SK-N-SH treated with all-trans-retinoic acid at 6 μM for 48 hours (cell line): ENCODE measurements at regions not wholly inside any gene's neighbourhood (a gene's known extent, or its start where the extent isn't known, plus 50 kb on each side); places are given as distances from the start of the nearest gene placed in this dataset.

Source experiments
- ATAC-seq: fragments of 200-7000 bp; cut with Tn5 transposase; 3 replicates; pipeline ENCODE4 v1.9.1; 2020; ENCODE audit warnings: mild to moderate bottlenecking, moderate library complexity
- ARNTL ChIP-seq: fragments of 450-650 bp; formaldehyde crosslinking; IDR thresholded peaks from 2 replicates; pipeline ENCODE4 v1.5.0; 2020; ENCODE audit warnings: low read depth, mild to moderate bottlenecking, moderate library complexity, borderline replicate concordance
- CSDC2 ChIP-seq: fragments of 250-450 bp; sonication (Bioruptor Pico); IDR thresholded peaks from 2 replicates; pipeline ENCODE4 v1.5.0; 2020; ENCODE audit warnings: mild to moderate bottlenecking, moderate library complexity
- ESRRG ChIP-seq: fragments of 250-450 bp; sonication (Bioruptor Pico); IDR thresholded peaks from 2 replicates; pipeline ENCODE4 v1.6.1; 2021; ENCODE audit warnings: mild to moderate bottlenecking
- OSR1 ChIP-seq: fragments of 250-450 bp; sonication (Bioruptor Pico); IDR thresholded peaks from 2 replicates; pipeline ENCODE4 v1.8.0; 2022; ENCODE audit warnings: moderate library complexity, mild to moderate bottlenecking, inconsistent platforms
- PATZ1 ChIP-seq: fragments of 250-450 bp; sonication (Bioruptor Pico); IDR thresholded peaks from 2 replicates; pipeline ENCODE4 v1.8.0; 2020; ENCODE audit warnings: mild to moderate bottlenecking, moderate library complexity, borderline replicate concordance
- POU6F1 ChIP-seq: fragments of 250-450 bp; sonication (Bioruptor Pico); IDR thresholded peaks from 2 replicates; pipeline ENCODE4 v1.8.0; 2021; ENCODE audit warnings: low read depth, mild to moderate bottlenecking, moderate library complexity, borderline replicate concordance
- PPARA ChIP-seq: fragments of 250-450 bp; sonication (Bioruptor Pico); IDR thresholded peaks from 2 replicates; pipeline ENCODE4 v1.5.0; 2020; ENCODE audit warnings: mild to moderate bottlenecking, borderline replicate concordance
- SNAI2 ChIP-seq: fragments of 250-450 bp; sonication (Bioruptor Pico); IDR thresholded peaks from 2 replicates; pipeline ENCODE4 v1.5.0; 2020; ENCODE audit warnings: mild to moderate bottlenecking, moderate library complexity
- TCF4 ChIP-seq: fragments of 250-450 bp; sonication (Bioruptor Pico); IDR thresholded peaks from 2 replicates; pipeline ENCODE4 v1.8.0; 2021; ENCODE audit warnings: mild to moderate bottlenecking, moderate library complexity, borderline replicate concordance
- TOX ChIP-seq: fragments of 250-450 bp; sonication (Bioruptor Pico); IDR thresholded peaks from 2 replicates; pipeline ENCODE4 v1.8.0; 2021; ENCODE audit warnings: mild to moderate bottlenecking, moderate library complexity, borderline replicate concordance
- TSHZ2 ChIP-seq: fragments of 250-450 bp; sonication (Bioruptor Pico); IDR thresholded peaks from 2 replicates; pipeline ENCODE4 v1.5.0; 2020; ENCODE audit warnings: mild to moderate bottlenecking, moderate library complexity
- ZC3H10 ChIP-seq: fragments of 250-450 bp; sonication (Bioruptor Pico); IDR thresholded peaks from 2 replicates; pipeline ENCODE4 v1.5.1; 2021; ENCODE audit warnings: mild to moderate bottlenecking, moderate library complexity
- ZFP3 ChIP-seq: fragments of 250-450 bp; sonication (Bioruptor Pico); IDR thresholded peaks from 2 replicates; pipeline ENCODE4 v1.5.0; 2020; ENCODE audit warnings: mild to moderate bottlenecking, moderate library complexity
- ZFP30 ChIP-seq: fragments of 450-650 bp; formaldehyde crosslinking; IDR thresholded peaks from 2 replicates; pipeline ENCODE4 v1.5.0; 2022; ENCODE audit warnings: mild to moderate bottlenecking, moderate library complexity
- ZNF70 ChIP-seq: fragments of 450-650 bp; formaldehyde crosslinking; IDR thresholded peaks from 2 replicates; pipeline ENCODE4 v1.5.0; 2020; ENCODE audit warnings: mild to moderate bottlenecking, moderate library complexity
- ZNF8 ChIP-seq: fragments of 450-650 bp; formaldehyde crosslinking; IDR thresholded peaks from 2 replicates; pipeline ENCODE4 v1.5.0; 2020; ENCODE audit warnings: mild to moderate bottlenecking, moderate library complexity

DNA sequence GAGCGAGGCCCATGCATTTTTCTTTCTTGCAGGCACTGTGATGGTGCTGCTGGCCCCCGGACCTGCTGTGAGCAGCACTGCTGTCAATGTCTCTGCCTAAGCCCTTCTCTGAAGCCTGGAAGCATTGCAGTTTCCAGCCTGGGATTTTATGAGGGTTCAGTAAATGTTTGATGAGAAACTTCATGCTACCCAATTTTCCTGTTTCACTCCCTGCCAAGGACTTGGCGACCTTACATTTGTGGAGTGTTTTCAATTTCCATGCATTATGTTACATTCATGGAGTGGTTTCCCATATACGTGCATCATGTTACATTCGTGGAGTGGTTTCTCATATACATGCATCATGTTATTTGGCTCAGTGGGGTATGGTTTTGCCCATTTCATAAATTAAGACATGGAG, 90.7 kb upstream of the PTCH1 start:
- TF ChIP-seq SNAI2 (CRISPR knock-in tag) (no peak), OSR1 (CRISPR knock-in tag) (no peak), ZFP3 (CRISPR knock-in tag) (no peak), CSDC2 (no peak), ZNF8 (no peak), ARNTL (CRISPR knock-in tag) (no peak)
- no peak for ATAC-seq

DNA sequence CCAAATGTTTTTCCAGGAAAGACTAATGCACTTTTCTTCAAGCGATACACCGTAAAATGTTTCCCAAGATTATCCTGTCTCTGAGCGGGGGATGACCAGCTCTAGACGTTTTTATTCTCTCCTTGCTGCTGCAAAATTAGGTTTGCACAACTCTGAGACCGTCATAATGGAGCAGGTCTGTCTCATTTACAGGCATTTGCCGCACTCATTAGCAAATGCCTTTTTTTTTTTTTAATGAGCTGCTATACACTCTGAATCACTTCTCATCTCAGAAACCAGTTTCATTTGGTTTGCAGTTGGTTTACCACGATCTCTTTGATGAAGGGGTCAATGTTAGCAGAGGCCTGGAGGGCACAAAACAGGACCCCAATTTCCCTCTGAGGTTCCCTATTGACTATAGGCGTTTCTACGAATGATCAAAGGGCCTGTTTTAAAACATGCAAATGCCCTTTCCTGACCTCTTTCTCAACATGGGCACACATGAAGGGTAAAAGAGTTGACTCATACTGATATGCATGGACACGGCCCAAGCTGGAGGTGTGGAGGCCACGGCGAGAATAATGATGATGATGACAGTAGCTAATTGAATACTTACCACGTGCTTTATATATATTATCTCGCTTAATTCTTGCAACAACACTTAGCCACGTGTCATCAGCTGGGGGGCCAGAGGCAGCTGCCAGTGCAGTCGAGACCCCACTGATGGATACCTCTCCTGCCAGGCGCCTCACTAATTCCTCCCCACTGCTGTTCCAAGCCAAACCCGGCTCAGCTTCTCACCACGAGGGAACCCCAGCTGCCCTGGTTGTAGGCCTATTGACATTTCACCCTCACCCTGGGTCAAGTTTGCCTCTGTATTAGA, 89.9 kb upstream of the PTCH1 start:
- no peak for ATAC-seq
- TF ChIP-seq ZNF8, result no peak
- no peak for TF ChIP-seq SNAI2 (CRISPR knock-in tag)
- no peak for TF ChIP-seq TCF4 (CRISPR knock-in tag)
- TF ChIP-seq POU6F1 (CRISPR knock-in tag), result no peak
- TF ChIP-seq PATZ1, result no peak

DNA sequence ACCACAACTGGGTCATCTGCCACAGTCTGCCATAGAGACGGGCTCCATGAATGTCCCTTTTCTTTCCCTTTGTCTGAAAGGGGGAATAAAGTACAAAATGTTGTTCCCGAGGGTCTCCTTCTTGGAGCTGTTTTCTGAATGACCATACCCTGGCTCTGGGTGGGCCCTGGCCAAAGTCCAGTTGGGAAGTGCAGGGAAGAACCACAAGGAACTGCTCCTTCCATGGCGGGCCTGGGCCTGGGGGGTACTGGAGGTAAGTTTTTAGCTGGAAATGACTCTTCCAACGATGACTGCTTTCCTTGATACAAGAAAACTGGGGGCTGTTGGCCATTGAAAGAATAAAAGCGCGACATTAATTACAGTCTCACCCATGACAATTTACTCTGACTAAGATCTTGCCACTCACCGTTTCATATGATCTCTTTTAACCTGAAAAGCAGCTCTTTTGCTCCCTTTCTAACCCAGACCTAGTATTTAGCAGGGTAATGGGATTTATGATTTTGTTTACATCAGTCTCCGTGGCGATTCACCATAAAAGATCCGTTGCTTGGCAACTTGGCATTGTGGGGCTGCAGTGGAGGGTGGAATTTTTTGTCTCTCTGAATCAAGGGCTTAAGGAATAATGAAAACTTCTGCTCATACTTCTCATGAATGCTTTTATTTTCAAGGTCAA, 89.2 kb upstream of the PTCH1 start:
- TF ChIP-seq ZFP30 (CRISPR knock-in tag), result no peak
- no peak for TF ChIP-seq PATZ1
- TF ChIP-seq CSDC2, result no peak
- no peak for TF ChIP-seq PPARA (CRISPR knock-in tag)
- TF ChIP-seq ZNF70 (CRISPR knock-in tag), result no peak
- no peak for TF ChIP-seq ZC3H10 (CRISPR knock-in tag)
- no peak for TF ChIP-seq POU6F1 (CRISPR knock-in tag)
- no peak for TF ChIP-seq TCF4 (CRISPR knock-in tag)
- TF ChIP-seq TSHZ2 (CRISPR knock-in tag), result no peak
- no peak for TF ChIP-seq ESRRG (CRISPR knock-in tag)
- TF ChIP-seq ZNF8, result no peak
- TF ChIP-seq ARNTL (CRISPR knock-in tag), result no peak
- TF ChIP-seq TOX, result no peak
- no peak for TF ChIP-seq ZFP3 (CRISPR knock-in tag)
- TF ChIP-seq, all 23 proteins: peak for 0
- no peak for ATAC-seq
